ENCODE measurements at regions not wholly inside any gene's neighbourhood (a gene's known extent, or its start where the extent isn't known, plus 50 kb on each side); places are given as distances from the start of the nearest gene placed in this dataset.
A peak's percentile ranks its signal among the peaks of the same experiment; 100 is the strongest.

GRCh38 chr3:14312375-14312774 is 90.0 kb upstream of the SLC6A6 start:
- Histone ChIP-seq H3K4me3 (no peak overlapping the region), H3K4me1 (replicated peaks in 1 of 2) (no peaks in the 10 kb centered on the region), H3K27ac (no peak overlapping the region)
- 65 to 100% (median 82%) methylated on average over 1 to 7 of the region's 10 CpGs; no CpG with 5 or more reads in 1 of the 10 experiments for WGBS, 10 experiments
- in situ Hi-C loops (cut with MboI; ENCODE audit: low pct_unique_long_range_greater_than_20kb in 2 of 9, low sequenced_read_pairs in 9 of 9, unreplicated experiment in 9 of 9): no loop called here
- ATAC-seq (replicated peaks in 6 of 8): no peak

DNA sequence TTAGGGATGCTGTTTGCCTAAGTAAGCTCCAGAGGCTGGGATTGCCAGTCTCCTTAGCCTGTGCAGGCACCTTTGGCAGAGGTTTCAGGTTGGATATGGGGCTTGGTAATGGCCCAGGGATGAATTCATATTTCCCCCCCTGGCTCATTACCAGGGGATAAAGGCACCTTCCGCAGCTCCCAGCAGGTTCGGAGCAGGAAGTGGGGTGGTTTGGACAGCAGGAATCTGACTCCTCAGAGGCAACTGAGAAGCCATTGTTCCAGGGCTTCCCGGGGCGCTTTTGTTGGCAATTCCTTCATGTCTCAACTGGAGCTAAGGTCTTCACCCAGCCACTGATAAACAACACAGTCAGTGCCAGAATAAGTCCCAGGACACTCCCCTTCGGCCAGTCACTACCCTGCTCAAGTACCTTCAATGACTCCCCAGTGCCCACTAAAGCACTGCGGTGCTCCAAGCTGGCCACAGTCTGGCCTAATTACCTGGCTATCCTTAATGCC is 85.3 kb upstream of the SLC6A6 start:
- Histone ChIP-seq H3K4me3 (no peak overlapping the region), H3K4me1 (replicated peaks in 1 of 2) (peaks cover 0 to 2% of the 10 kb centered on the region in 2 donors), H3K27ac (no peak overlapping the region)
- no peak for ATAC-seq (replicated peaks in 6 of 8)
- WGBS, 10 experiments: 69 to 88% (median 80%) methylated on average over 2 to 6 of the region's 6 CpGs; no CpG with 5 or more reads in 4 of the 10 experiments
- in situ Hi-C loops (cut with MboI; ENCODE audit: low pct_unique_long_range_greater_than_20kb in 2 of 9, low sequenced_read_pairs in 9 of 9, unreplicated experiment in 9 of 9): no loop called here

DNA sequence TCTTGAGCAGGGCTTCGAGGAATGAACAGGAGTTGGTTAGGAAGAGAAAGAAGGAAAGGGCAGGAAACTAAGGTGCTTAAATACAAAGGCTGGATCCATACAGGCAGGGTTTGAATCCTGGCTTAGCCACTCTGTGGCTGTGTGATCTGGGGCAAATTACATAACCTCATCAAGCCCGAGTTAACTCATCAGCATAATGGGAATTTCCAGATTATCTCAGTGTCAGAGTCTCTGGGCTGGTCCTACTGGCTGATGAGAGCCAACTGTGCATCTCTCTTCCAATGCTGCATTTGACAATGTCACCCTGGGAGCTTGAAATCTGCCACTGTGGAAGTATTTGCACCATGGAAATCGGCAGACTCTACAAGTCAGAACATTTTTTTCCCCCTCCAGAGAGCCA is 83.8 kb upstream of the SLC6A6 start:
- peak in 3 of 8 experiments; percentile 63 to 89 (median 69) for ATAC-seq (replicated peaks in 6 of 8)
- no peak overlapping the region for H3K27ac ChIP-seq
- H3K4me3 ChIP-seq: no peak overlapping the region
- WGBS, 10 experiments: 5 to 93% (median 47%) methylated on average over 1 to 3 of the region's 3 CpGs; no CpG with 5 or more reads in 2 of the 10 experiments
- peaks cover 9 to 10% of the 10 kb centered on the region in 2 donors for H3K4me1 ChIP-seq (replicated peaks in 1 of 2)
- in situ Hi-C loops (cut with MboI; ENCODE audit: low pct_unique_long_range_greater_than_20kb in 2 of 9, low sequenced_read_pairs in 9 of 9, unreplicated experiment in 9 of 9): no loop called here

DNA sequence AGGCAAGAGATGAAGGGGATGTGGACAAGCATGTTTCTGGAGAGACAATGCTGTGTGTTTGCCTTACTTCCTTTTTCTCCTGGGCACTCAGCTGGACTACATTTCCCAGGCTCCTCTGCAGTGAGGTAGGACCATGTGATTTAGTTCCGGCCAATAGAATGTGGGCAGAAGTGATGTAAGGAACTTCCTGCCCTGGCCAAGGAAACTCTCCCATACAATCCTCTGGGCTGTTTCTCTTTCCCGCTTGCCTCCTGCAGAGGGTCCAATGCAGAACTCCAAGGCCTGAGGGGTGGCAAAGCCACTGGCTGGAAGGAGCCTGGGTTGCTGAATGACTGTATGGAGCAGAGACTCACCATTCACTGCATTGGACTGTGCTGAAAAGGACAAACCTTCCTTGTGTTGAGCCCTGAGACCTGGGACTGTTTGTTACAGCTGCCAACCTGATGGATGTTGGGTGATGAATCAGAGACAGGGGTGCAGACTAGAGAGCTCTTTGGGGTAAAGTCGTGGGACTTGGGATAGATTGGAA is 82.7 kb upstream of the SLC6A6 start:
- in situ Hi-C loops (cut with MboI; ENCODE audit: low pct_unique_long_range_greater_than_20kb in 2 of 9, low sequenced_read_pairs in 9 of 9, unreplicated experiment in 9 of 9): no loop called here
- H3K4me3 ChIP-seq: no peak overlapping the region
- peak; percentile 72 to 96 (median 84) for ATAC-seq (replicated peaks in 6 of 8)
- peaks cover 9 to 10% of the 10 kb centered on the region in 2 donors for H3K4me1 ChIP-seq (replicated peaks in 1 of 2)
- WGBS, 10 experiments: 16 to 100% (median 53%) methylated on average over 1 to 3 of the region's 3 CpGs; no CpG with 5 or more reads in 5 of the 10 experiments
- no peak overlapping the region for H3K27ac ChIP-seq

GRCh38 chr3:14320219-14320618 is 82.2 kb upstream of the SLC6A6 start:
- no peak overlapping the region for H3K4me3 ChIP-seq
- no peak for ATAC-seq (replicated peaks in 6 of 8)
- 76 to 100% (median 94%) methylated on average over 2 to 3 of the region's 3 CpGs; no CpG with 5 or more reads in 6 of the 10 experiments for WGBS, 10 experiments
- H3K27ac ChIP-seq: no peak overlapping the region
- in situ Hi-C loops (cut with MboI; ENCODE audit: low pct_unique_long_range_greater_than_20kb in 2 of 9, low sequenced_read_pairs in 9 of 9, unreplicated experiment in 9 of 9): no loop called here
- H3K4me1 ChIP-seq (replicated peaks in 1 of 2): peaks cover 9 to 10% of the 10 kb centered on the region in 2 donors

DNA sequence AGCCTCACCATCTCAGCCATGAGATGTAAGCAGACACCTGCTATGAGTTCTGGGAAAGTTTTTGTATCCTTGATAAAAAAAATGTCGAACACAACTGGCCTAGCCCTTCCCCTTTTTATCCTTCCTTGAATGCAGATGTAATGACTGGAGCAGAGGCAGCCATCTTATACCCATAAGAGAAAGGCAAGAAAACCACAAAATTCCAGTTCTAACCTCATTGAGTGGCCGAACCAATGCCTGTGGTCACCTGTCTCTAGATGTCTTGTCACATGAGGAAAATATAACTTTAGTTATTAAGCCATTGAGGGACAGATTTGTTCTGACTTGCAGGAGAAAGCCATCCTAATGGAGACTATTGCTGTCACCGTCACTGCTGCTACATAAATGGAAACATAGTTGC is 80.4 kb upstream of the SLC6A6 start:
- Histone ChIP-seq H3K27ac (no peak overlapping the region), H3K4me3 (no peak overlapping the region), H3K4me1 (replicated peaks in 1 of 2) (peaks cover 9 to 10% of the 10 kb centered on the region in 2 donors)
- in situ Hi-C loops (cut with MboI; ENCODE audit: low pct_unique_long_range_greater_than_20kb in 2 of 9, low sequenced_read_pairs in 9 of 9, unreplicated experiment in 9 of 9): no loop called here
- 25 to 100% (median 71%) methylated on average over 1 to 3 of the region's 3 CpGs; no CpG with 5 or more reads in 2 of the 10 experiments for WGBS, 10 experiments
- no peak for ATAC-seq (replicated peaks in 6 of 8)

DNA sequence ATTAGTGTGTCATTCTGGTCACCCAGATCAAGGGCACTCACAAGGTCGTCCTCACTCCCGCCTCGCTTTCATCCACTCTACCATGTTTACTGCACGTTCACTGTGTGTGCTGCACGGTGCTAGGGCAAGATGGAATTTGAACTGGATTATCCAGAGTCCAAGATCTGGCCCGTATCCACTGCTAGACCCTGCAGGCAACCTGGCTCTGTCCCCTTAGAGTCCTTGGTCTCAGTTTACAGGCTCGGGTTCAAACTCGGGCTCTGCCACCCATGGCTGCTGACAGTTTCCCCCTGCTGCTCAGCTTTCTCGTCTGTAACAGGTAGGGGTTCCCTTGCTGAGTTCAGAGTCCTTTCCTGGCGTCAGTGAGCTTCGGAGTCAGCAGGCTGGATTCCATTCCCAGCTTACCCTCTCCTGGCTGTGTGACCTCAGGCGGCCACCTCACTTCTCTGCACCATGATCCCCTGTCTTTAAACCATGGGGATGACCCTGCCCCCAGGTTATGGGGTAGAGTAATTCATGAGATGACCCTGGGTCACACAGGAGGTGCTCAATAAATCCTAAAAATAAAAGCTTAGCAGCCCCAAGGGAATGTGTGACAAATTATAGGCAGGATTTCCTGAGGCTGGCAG is 79.6 kb upstream of the SLC6A6 start:
- no peak for ATAC-seq (replicated peaks in 6 of 8)
- Histone ChIP-seq H3K4me3 (no peak overlapping the region), H3K4me1 (replicated peaks in 1 of 2) (peaks cover 9 to 10% of the 10 kb centered on the region in 2 donors), H3K27ac (no peak overlapping the region)
- 76 to 100% (median 81%) methylated on average over 1 to 10 of the region's 12 CpGs; no CpG with 5 or more reads in 3 of the 10 experiments for WGBS, 10 experiments
- in situ Hi-C loops (cut with MboI; ENCODE audit: low pct_unique_long_range_greater_than_20kb in 2 of 9, low sequenced_read_pairs in 9 of 9, unreplicated experiment in 9 of 9): no loop called here

DNA sequence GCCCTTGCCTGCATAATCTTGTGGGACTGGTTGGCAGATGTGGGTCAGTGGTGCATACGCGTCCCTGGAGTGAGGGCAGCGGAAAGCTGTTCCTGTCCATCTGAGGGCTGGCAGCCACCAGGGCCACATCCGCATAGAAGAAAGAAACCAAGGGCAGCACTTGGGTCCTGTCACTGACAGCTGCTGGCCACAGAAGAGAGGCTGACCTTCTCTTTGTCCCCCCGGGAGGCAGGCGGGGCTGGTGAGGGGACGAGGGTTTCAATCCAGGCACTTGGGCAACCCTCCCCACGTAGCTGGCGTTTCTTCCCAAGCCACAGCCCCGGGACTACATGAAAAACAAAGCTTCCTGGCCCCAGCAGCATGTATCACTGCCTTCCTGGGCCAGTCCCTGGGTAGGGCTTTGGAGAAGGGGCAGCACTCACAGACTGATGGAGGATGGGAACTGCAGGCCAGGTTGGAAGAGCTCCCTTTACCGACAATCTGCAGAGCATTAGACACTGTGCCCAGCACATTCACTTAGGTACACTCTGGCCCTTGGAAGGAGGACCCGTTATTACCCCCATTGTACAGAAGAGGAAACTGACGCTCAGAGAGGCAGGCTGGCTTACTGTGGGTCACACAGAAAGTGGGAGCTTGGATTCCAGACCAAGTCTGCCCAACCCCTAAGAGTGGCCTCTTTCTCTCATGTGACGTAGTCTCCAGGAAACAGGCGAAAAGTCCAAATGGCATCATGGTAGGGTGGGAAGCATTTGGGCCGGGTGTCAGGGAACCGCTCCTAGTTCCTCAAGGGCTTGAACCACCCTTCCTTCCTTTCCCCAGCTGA is 78.8 kb upstream of the SLC6A6 start:
- H3K4me3 ChIP-seq: no peak overlapping the region
- WGBS, 10 experiments: 36 to 100% (median 80%) methylated on average over 1 to 5 of the region's 17 CpGs; no CpG with 5 or more reads in 3 of the 10 experiments
- ATAC-seq (replicated peaks in 6 of 8): peak in 4 of 8 experiments; percentile 27 to 50 (median 32)
- H3K4me1 ChIP-seq (replicated peaks in 1 of 2): peaks cover 9 to 10% of the 10 kb centered on the region in 2 donors
- no peak overlapping the region for H3K27ac ChIP-seq
- in situ Hi-C loops (cut with MboI; ENCODE audit: low pct_unique_long_range_greater_than_20kb in 2 of 9, low sequenced_read_pairs in 9 of 9, unreplicated experiment in 9 of 9): no loop called here

DNA sequence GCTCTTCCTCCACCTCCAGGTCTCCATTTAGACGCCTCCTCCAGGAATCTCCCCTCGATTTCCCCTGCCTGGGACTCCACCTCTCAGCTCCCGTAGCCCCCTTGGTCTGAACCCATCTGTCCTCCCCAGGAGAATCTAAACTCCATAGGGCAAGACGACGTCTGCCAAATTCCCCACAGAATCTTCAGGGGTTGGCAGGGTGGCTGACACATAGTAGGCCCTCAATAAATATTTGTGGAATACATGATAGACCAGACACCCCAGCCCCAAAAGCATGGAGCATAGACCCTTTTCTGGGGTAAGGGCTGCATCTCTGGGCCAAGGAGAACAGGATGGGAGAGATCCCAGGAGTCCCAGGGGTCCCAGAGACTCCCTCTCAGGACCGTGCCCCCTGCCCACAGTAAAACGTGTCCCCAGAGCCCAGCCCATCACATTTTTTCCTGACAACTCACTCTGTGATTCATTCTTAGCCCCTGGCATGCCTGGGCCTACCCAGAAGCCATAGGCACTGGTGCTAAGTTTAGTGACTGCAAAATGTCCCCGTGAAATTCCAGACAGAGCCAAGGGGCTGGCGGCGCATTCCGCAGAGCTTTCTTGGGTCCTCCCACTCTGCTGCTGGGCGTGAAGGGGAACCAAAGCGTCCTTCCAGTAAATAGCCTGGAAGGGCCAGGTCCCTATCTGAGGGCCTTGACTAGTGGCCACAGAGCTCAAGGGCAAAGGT is 78.0 kb upstream of the SLC6A6 start:
- Histone ChIP-seq H3K4me3 (no peak overlapping the region), H3K4me1 (replicated peaks in 1 of 2) (peaks cover 9 to 10% of the 10 kb centered on the region in 2 donors), H3K27ac (no peak overlapping the region)
- WGBS, 10 experiments: 0 to 100% (median 74%) methylated on average over 1 to 11 of the region's 13 CpGs; no CpG with 5 or more reads in 3 of the 10 experiments
- in situ Hi-C loops (cut with MboI; ENCODE audit: low pct_unique_long_range_greater_than_20kb in 2 of 9, low sequenced_read_pairs in 9 of 9, unreplicated experiment in 9 of 9): no loop called here
- ATAC-seq (replicated peaks in 6 of 8): no peak

DNA sequence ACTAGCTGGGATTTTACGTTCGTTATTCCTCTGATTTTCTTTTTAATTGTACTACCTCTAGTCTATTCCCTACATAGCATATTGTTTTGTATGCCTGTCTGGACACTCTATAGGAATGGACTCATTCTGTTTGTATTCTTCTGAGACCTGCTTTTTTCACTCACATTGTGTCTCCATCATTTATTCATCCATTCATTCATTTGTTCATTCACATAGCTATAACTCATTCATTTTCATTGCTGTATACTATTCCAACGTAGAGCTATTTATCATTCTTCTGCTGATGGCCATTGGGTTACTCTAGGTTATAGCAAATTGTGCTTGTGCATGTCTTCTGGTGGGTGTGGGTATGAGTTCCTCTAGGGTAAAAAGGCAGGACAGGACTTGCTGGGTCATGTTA is 74.0 kb upstream of the SLC6A6 start:
- in situ Hi-C loops (cut with MboI; ENCODE audit: low pct_unique_long_range_greater_than_20kb in 2 of 9, low sequenced_read_pairs in 9 of 9, unreplicated experiment in 9 of 9): no loop called here
- WGBS, 10 experiments: 46 to 100% (median 89%) methylated on average over 1 to 3 of the region's 3 CpGs
- Histone ChIP-seq H3K4me3 (no peak overlapping the region), H3K4me1 (replicated peaks in 1 of 2) (peaks cover 2% of the 10 kb centered on the region in 2 donors), H3K27ac (no peak overlapping the region)
- no peak for ATAC-seq (replicated peaks in 6 of 8)

- WGBS, 10 experiments: 20 to 75% (median 52%) methylated on average over 1 to 11 of the region's 11 CpGs
- no peak overlapping the region for H3K27ac ChIP-seq
- H3K4me3 ChIP-seq: no peak overlapping the region
- H3K4me1 ChIP-seq (replicated peaks in 1 of 2): no peaks in the 10 kb centered on the region
- in situ Hi-C loops (cut with MboI; ENCODE audit: low pct_unique_long_range_greater_than_20kb in 2 of 9, low sequenced_read_pairs in 9 of 9, unreplicated experiment in 9 of 9): no loop called here
- peak in 5 of 8 experiments; percentile 75 to 92 (median 89) for ATAC-seq (replicated peaks in 6 of 8)
These were observed 73.1 kb upstream of the SLC6A6 start for GRCh38 chr3:14329116-14329830.

DNA sequence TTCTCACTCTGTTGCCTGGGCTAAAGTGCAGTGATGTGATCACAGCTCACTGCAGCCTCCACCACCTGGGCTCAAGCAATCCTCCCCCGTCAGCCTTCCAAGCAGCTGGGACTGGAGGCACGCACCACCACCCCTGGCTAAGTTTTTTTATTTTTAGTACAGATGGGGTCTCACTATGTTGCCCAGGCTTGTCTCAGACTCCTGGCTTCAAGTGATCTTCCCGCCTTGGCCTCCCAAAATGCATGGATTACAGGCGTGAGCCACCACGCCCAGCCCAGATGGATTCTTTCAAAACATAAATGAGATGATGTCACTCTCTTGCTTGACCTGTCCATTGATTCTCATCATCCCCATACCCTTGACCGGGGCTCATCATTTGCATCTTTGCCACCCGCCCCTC is 72.6 kb upstream of the SLC6A6 start:
- 0 to 100% (median 67%) methylated on average over 1 to 5 of the region's 7 CpGs; no CpG with 5 or more reads in 3 of the 10 experiments for WGBS, 10 experiments
- in situ Hi-C loops (cut with MboI; ENCODE audit: low pct_unique_long_range_greater_than_20kb in 2 of 9, low sequenced_read_pairs in 9 of 9, unreplicated experiment in 9 of 9): no loop called here
- H3K27ac ChIP-seq: no peak overlapping the region
- H3K4me3 ChIP-seq: no peak overlapping the region
- peaks cover 0 to 6% of the 10 kb centered on the region in 2 donors for H3K4me1 ChIP-seq (replicated peaks in 1 of 2)
- ATAC-seq (replicated peaks in 6 of 8): no peak

Measured in motor neuron (in vitro differentiated cells).